HCT116 (cell line): ENCODE measurements at regions not wholly inside any gene's neighbourhood (a gene's known extent, or its start where the extent isn't known, plus 50 kb on each side); places are given as distances from the start of the nearest gene placed in this dataset.

Experiments
- ATAC-seq: fragments of 200-7000 bp; cut with Tn5 transposase; 2 replicates; pipeline ENCODE4 v1.9.1; 2020; ENCODE audit warnings: mild to moderate bottlenecking, moderate library complexity
- BruUV-seq: library from RNA; stranded (reverse); fragments of 400-500 nt; replicated peaks from 2 replicates; lab custom pipeline; 2021; lab: Mats Ljungman, UMichigan
- CTCF ChIA-PET: fragments of 300-600 bp; sonication (Branson Sonifier 250); formaldehyde crosslinking; loops from one replicate; lab custom pipeline; 2021; ENCODE audit warnings: antibody characterized with exemption; lab: Charles Lee
- POLR2A ChIA-PET: fragments of 300-600, 350-600 bp; sonication (Branson Sonifier 250); formaldehyde crosslinking; loops from one replicate; lab custom pipeline; 2021; ENCODE audit warnings: antibody characterized with exemption; lab: Charles Lee
- RAD21 ChIA-PET, 2 experiments: fragments of 300-600 bp; sonication (Branson Sonifier 250); formaldehyde crosslinking; loops; one replicate each; lab custom pipeline; 2023; ENCODE audit warnings: low total read pairs in 2 of 2; ENCODE audit not compliant: uncharacterized antibody in 2 of 2, unreplicated experiment in 2 of 2, low non-redundant PET in 1 of 2; lab: Charles Lee
- DNase-seq: peaks from one replicate; pipeline ENCODE4 v3.0.0-alpha.2; 2010; ENCODE audit warnings: low read depth, low spot score
- H2AFZ ChIP-seq: fragments of 200-600 bp; shearing (Covaris generic), sonication (generic); 2 replicates; pipeline ENCODE4 v1.6.1; 2017; ENCODE audit warnings: low read depth, mixed run types, mixed read lengths, antibody characterized with exemption, low read length; ENCODE audit not compliant: poor library complexity, severe bottlenecking
- H3K27ac ChIP-seq: 2 replicates; pipeline ENCODE4 v1.5.1; 2012; ENCODE audit warnings: low read depth, low read length
- H3K27me3 ChIP-seq: fragments of 200-600 bp; sonication (generic); 2 replicates; pipeline ENCODE4 v1.6.1; 2016; ENCODE audit warnings: mixed run types, low read length, mixed read lengths; ENCODE audit not compliant: insufficient read depth
- H3K36me3 ChIP-seq, 2 experiments: fragments of 200-500 bp in 1 of 2; fragments of 200-600 bp in 1 of 2; sonication (Bioruptor generic) in 1 of 2; sonication (generic) in 1 of 2; 2 replicates each; pipeline versions ENCODE4 v1.5.1 to v1.6.1; 2014 to 2016; ENCODE audit warnings: low read length in 2 of 2, inconsistent platforms in 1 of 2, mixed read lengths in 1 of 2, mixed run types in 1 of 2; ENCODE audit not compliant: insufficient read depth in 2 of 2, control insufficient read depth in 1 of 2
- H3K4me1 ChIP-seq, 2 experiments: fragments of 200-600 bp in 1 of 2; sonication (generic) in 1 of 2; 2 replicates each; pipeline versions ENCODE4 v1.5.1 to v1.6.1; 2012 to 2017; ENCODE audit warnings: low read length in 2 of 2, inconsistent platforms in 1 of 2, mild to moderate bottlenecking in 1 of 2, mixed read lengths in 1 of 2, mixed run types in 1 of 2, moderate library complexity in 1 of 2; ENCODE audit not compliant: insufficient read depth in 2 of 2, control insufficient read depth in 1 of 2
- H3K4me2 ChIP-seq: fragments of 200-600 bp; sonication (generic); 2 replicates; pipeline ENCODE4 v1.6.1; 2017; ENCODE audit warnings: mixed run types, low read length, mixed read lengths
- H3K4me3 ChIP-seq, 2 experiments: fragments of 200-600 bp in 1 of 2; sonication (generic) in 1 of 2; replicated peaks in 1 of 2; 2 replicates each; pipeline ENCODE4 v1.5.1; 2011 to 2016; ENCODE audit warnings: low read length in 2 of 2, control low read depth in 1 of 2, low read depth in 1 of 2, mild to moderate bottlenecking in 1 of 2, mixed read lengths in 1 of 2, mixed run types in 1 of 2
- H3K79me2 ChIP-seq: fragments of 200-600 bp; sonication (generic); 2 replicates; pipeline ENCODE4 v1.6.1; 2017; ENCODE audit warnings: mild to moderate bottlenecking, mixed run types, low read length, moderate library complexity, mixed read lengths; ENCODE audit not compliant: insufficient read depth
- H3K9ac ChIP-seq: fragments of 200-600 bp; sonication (generic); 2 replicates; pipeline ENCODE4 v1.6.1; 2016; ENCODE audit warnings: low read length, mixed read lengths
- H3K9me2 ChIP-seq: fragments of 200-600 bp; sonication (generic), shearing (Covaris generic); 2 replicates; pipeline ENCODE4 v1.6.1; 2017; ENCODE audit warnings: mixed run types, mild to moderate bottlenecking, moderate library complexity; ENCODE audit not compliant: insufficient read depth
- H3K9me3 ChIP-seq, 2 experiments: fragments of 200-500 bp in 1 of 2; fragments of 200-600 bp in 1 of 2; sonication (Bioruptor generic) in 1 of 2; sonication (generic) in 1 of 2; 2 replicates each; pipeline ENCODE4 v1.6.1; 2014 to 2017; ENCODE audit warnings: low read length in 2 of 2, mixed read lengths in 2 of 2, inconsistent platforms in 1 of 2, low read depth in 1 of 2, mild to moderate bottlenecking in 1 of 2, mixed run types in 1 of 2, moderate library complexity in 1 of 2; ENCODE audit not compliant: control insufficient read depth in 1 of 2, insufficient read depth in 1 of 2
- H4K20me1 ChIP-seq: fragments of 200-600 bp; sonication (generic), shearing (Covaris generic); 2 replicates; pipeline ENCODE4 v1.6.1; 2017; ENCODE audit warnings: mixed run types, mild to moderate bottlenecking, moderate library complexity; ENCODE audit not compliant: insufficient read depth
- CEBPB ChIP-seq: IDR thresholded peaks from 2 replicates; pipeline ENCODE4 v1.6.1; 2012; ENCODE audit warnings: low read depth
- EGR1 ChIP-seq: IDR thresholded peaks from 2 replicates; pipeline ENCODE4 v1.6.1; 2012; ENCODE audit warnings: low read depth
- ELF1 ChIP-seq: IDR thresholded peaks from 2 replicates; pipeline ENCODE4 v1.6.1; 2012; ENCODE audit warnings: low read depth, borderline replicate concordance
- EZH2 ChIP-seq: fragments of 200-600 bp; sonication (generic); IDR thresholded peaks from 2 replicates; pipeline ENCODE4 v1.6.1; 2017; ENCODE audit warnings: antibody characterized with exemption, mixed run types
- EZH2phosphoT487 ChIP-seq: fragments of 200-600 bp; IDR thresholded peaks from 2 replicates; pipeline ENCODE4 v1.6.1; 2018; ENCODE audit warnings: antibody characterized with exemption, borderline replicate concordance
- MAX ChIP-seq: IDR thresholded peaks from 2 replicates; pipeline ENCODE4 v1.6.1; 2012
- POLR2AphosphoS5 ChIP-seq: IDR thresholded peaks from 2 replicates; pipeline ENCODE4 v1.6.1; 2011; ENCODE audit warnings: mild to moderate bottlenecking, low read depth, low read length, moderate library complexity
- SP1 ChIP-seq: IDR thresholded peaks from 2 replicates; pipeline ENCODE4 v1.6.1; 2012; ENCODE audit warnings: low read depth
- YY1 ChIP-seq: IDR thresholded peaks from 2 replicates; pipeline ENCODE4 v1.6.1; 2011; ENCODE audit warnings: low read length, low read depth, moderate library complexity, mild to moderate bottlenecking; ENCODE audit not compliant: insufficient replicate concordance; ENCODE audit errors: extremely low read depth
- intact Hi-C: fragments of 100-400 bp; cut with micrococcal nuclease; formaldehyde crosslinking; loops from 2 replicates; pipeline ENCODE4 v1.10.0; 2022
- TF ChIP-seq, protein P1 (sequence below): IDR thresholded peaks from 2 replicates; pipeline ENCODE4 v1.6.1; 2012; ENCODE audit warnings: low read depth

DNA sequence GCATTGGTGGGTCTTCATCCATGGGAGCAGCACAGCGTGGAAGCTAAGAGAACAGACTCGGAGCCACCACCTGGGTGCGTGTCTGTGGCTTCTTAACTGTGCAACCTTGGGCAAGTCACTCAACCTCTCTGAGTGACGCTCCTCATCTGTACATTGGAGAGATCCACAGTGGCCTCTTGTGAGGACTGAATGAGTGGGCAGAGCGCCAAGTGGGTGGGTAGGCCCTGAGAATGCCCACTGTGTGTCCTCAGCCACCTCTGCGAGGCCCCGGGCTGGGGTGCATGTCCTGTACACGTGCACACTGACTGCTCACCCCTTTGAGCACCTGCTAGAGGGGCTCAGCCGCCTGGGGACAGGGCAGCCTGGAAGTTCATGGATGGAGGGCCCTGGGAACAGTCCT, 99.6 kb upstream of the PRR23E start (continued):
- no peak for TF ChIP-seq YY1
- TF ChIP-seq ELF1 = no peak
- TF ChIP-seq, protein P1, sequence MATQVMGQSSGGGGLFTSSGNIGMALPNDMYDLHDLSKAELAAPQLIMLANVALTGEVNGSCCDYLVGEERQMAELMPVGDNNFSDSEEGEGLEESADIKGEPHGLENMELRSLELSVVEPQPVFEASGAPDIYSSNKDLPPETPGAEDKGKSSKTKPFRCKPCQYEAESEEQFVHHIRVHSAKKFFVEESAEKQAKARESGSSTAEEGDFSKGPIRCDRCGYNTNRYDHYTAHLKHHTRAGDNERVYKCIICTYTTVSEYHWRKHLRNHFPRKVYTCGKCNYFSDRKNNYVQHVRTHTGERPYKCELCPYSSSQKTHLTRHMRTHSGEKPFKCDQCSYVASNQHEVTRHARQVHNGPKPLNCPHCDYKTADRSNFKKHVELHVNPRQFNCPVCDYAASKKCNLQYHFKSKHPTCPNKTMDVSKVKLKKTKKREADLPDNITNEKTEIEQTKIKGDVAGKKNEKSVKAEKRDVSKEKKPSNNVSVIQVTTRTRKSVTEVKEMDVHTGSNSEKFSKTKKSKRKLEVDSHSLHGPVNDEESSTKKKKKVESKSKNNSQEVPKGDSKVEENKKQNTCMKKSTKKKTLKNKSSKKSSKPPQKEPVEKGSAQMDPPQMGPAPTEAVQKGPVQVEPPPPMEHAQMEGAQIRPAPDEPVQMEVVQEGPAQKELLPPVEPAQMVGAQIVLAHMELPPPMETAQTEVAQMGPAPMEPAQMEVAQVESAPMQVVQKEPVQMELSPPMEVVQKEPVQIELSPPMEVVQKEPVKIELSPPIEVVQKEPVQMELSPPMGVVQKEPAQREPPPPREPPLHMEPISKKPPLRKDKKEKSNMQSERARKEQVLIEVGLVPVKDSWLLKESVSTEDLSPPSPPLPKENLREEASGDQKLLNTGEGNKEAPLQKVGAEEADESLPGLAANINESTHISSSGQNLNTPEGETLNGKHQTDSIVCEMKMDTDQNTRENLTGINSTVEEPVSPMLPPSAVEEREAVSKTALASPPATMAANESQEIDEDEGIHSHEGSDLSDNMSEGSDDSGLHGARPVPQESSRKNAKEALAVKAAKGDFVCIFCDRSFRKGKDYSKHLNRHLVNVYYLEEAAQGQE = no peak

GRCh38 chr3:127095774-127096173, 97.2 kb upstream of the PRR23E start:
- H2AFZ ChIP-seq = no peak overlapping the region
- ChIA-PET RAD21 (no interaction called here), POLR2A (no interaction called here), CTCF (no interaction called here)
- no TSS peak for BruUV-seq
- TF ChIP-seq YY1 (no peak), POLR2AphosphoS5 (no peak), EGR1 (no peak), EZH2phosphoT487 (no peak), EZH2 (no peak), MAX (no peak), SP1 (no peak), CEBPB (no peak)
- H3K27ac ChIP-seq = no peak overlapping the region
- H3K79me2 ChIP-seq = no peaks in the 10 kb centered on the region
- H3K4me2 ChIP-seq = no peak overlapping the region
- ATAC-seq = no peak
- no peaks in the 10 kb centered on the region for H3K27me3 ChIP-seq
- H3K4me1 ChIP-seq = peaks cover 0 to 3% of the 10 kb centered on the region in 2 experiments; a peak in 2 of 4 replicates
- no peaks in the 10 kb centered on the region for H4K20me1 ChIP-seq
- intact Hi-C loops = no loop called here
- H3K9me2 ChIP-seq = no peaks in the 10 kb centered on the region
- H3K9ac ChIP-seq = no peak overlapping the region
- H3K9me3 ChIP-seq = no peaks in the 10 kb centered on the region
- DNase-seq = no peak
- no peaks in the 10 kb centered on the region for H3K36me3 ChIP-seq
- no peak overlapping the region for H3K4me3 ChIP-seq
